RCC 7860 (cell line): ENCODE measurements at regions not wholly inside any gene's neighbourhood (a gene's known extent, or its start where the extent isn't known, plus 50 kb on each side); places are given as distances from the start of the nearest gene placed in this dataset.
"Not testable (repeated sequence)": the region's sequence is repeated elsewhere in the genome, so short reads cannot be mapped to it uniquely, and the experiment has no call there.

Source experiments
- DNase-seq: peaks from one replicate; pipeline ENCODE4 v3.0.0-alpha.2; 2015; ENCODE audit warnings: low spot score
- FAIRE-seq: peaks from 2 replicates; lab custom pipeline; 2012; peaks lifted over from hg19 to GRCh38; lab: Jason Lieb, UNC

GRCh38 chr4:43089730-43090129 is 197.2 kb downstream of the GRXCR1 start:
- FAIRE-seq, result no peak
- DNase-seq, result no peak

- no peak for DNase-seq
- FAIRE-seq, result no peak
These were observed 210.5 kb downstream of the GRXCR1 start for GRCh38 chr4:43103048-43103447.

- DNase-seq, result no peak
- no peak for FAIRE-seq
These were observed 219.6 kb downstream of the GRXCR1 start for GRCh38 chr4:43112139-43112538.

- FAIRE-seq (no peak), DNase-seq (no peak)
These were observed 220.7 kb downstream of the GRXCR1 start for GRCh38 chr4:43113196-43113595.

GRCh38 chr4:43126595-43126994 is 234.1 kb downstream of the GRXCR1 start:
- no peak for DNase-seq
- no peak for FAIRE-seq

- FAIRE-seq (no peak), DNase-seq (no peak)
These were observed 237.9 kb downstream of the GRXCR1 start for GRCh38 chr4:43130228-43131021.

GRCh38 chr4:43132010-43132582 is 239.6 kb downstream of the GRXCR1 start:
- DNase-seq, result peak; percentile 29
- FAIRE-seq, result no peak

- DNase-seq (no peak), FAIRE-seq (no peak)
These were observed 241.1 kb downstream of the GRXCR1 start for GRCh38 chr4:43133566-43133965.

- FAIRE-seq (no peak), DNase-seq (no peak)
These were observed 244.2 kb downstream of the GRXCR1 start for GRCh38 chr4:43136752-43137151.

GRCh38 chr4:43146198-43146597 is 253.7 kb downstream of the GRXCR1 start:
- FAIRE-seq (no peak), DNase-seq (no peak)

GRCh38 chr4:43148481-43148880 is 256.0 kb downstream of the GRXCR1 start:
- no peak for FAIRE-seq
- no peak for DNase-seq

GRCh38 chr4:43163101-43163792 is 270.7 kb downstream of the GRXCR1 start:
- no peak for FAIRE-seq
- DNase-seq, result no peak

GRCh38 chr4:43189741-43190140 is 297.2 kb downstream of the GRXCR1 start:
- FAIRE-seq (no peak), DNase-seq (no peak)

GRCh38 chr4:43212576-43212975 is 320.1 kb downstream of the GRXCR1 start:
- not testable (repeated sequence) for DNase-seq, FAIRE-seq

GRCh38 chr4:43223820-43224219 is 331.3 kb downstream of the GRXCR1 start:
- no peak for FAIRE-seq

GRCh38 chr4:43224559-43224958 is 332.0 kb downstream of the GRXCR1 start:
- DNase-seq (no peak), FAIRE-seq (no peak)

More at GRCh38 chr4:43223820-43224219, 331.3 kb downstream of the GRXCR1 start:
- DNase-seq, result no peak

GRCh38 chr4:43233321-43233720 is 340.8 kb downstream of the GRXCR1 start:
- DNase-seq (no peak), FAIRE-seq (no peak)

GRCh38 chr4:43234626-43235415 is 342.3 kb downstream of the GRXCR1 start:
- FAIRE-seq (no peak), DNase-seq (no peak)

- no peak for DNase-seq
- no peak for FAIRE-seq
These were observed 345.5 kb downstream of the GRXCR1 start for GRCh38 chr4:43238008-43238407.

- FAIRE-seq (no peak), DNase-seq (no peak)
These were observed 346.1 kb downstream of the GRXCR1 start for GRCh38 chr4:43238585-43238984.

GRCh38 chr4:43241104-43241503 is 348.6 kb downstream of the GRXCR1 start:
- FAIRE-seq (no peak), DNase-seq (no peak)
